ENCODE measurements at regions not wholly inside any gene's neighbourhood (a gene's known extent, or its start where the extent isn't known, plus 50 kb on each side); places are given as distances from the start of the nearest gene placed in this dataset.
"Not testable (repeated sequence)": the region's sequence is repeated elsewhere in the genome, so short reads cannot be mapped to it uniquely, and the experiment has no call there.

GRCh38 chr4:153873741-153874140 is 84.9 kb upstream of the SFRP2 start:
- DNase-seq (ENCODE audit: low read depth in 1 of 2, low spot score in 1 of 2) = no peak

DNA sequence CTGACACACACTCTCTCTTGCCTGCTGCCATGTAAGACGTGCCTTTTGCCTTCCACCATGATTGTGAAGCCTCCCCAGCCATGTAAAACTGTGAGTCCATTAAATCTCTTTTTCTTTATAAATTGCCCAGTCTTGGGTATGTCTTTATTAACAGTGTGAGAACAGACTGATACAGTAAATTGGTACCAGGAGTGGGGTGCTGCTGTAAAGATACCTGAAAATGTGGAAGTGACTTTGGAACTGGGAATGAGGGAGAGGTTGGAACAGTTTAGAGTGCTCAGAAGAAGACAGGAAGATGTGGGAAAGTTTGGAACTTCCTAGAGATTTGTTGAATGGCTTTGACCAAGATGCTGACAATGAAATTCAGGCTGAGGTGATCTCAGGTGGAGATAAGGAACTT is 77.9 kb upstream of the SFRP2 start:
- DNase-seq (ENCODE audit: low read depth in 1 of 2, low spot score in 1 of 2) = not testable (repeated sequence)

- no peak for DNase-seq (ENCODE audit: low read depth in 1 of 2, low spot score in 1 of 2)
These were observed 63.6 kb upstream of the SFRP2 start for GRCh38 chr4:153852501-153852900.

- no peak for DNase-seq (ENCODE audit: low read depth in 1 of 2, low spot score in 1 of 2)
These were observed 61.8 kb upstream of the SFRP2 start for GRCh38 chr4:153850533-153851280.

- no peak for DNase-seq (ENCODE audit: low read depth in 1 of 2, low spot score in 1 of 2)
These were observed 55.3 kb upstream of the SFRP2 start for GRCh38 chr4:153844144-153844543.

Measured in activated CD4-positive, alpha-beta T cell treated with anti-CD3 and anti-CD28 coated beads, Interleukin-2, amount 50 U/mL, for 24 hours (primary cell).